ENCODE measurements at regions not wholly inside any gene's neighbourhood (a gene's known extent, or its start where the extent isn't known, plus 50 kb on each side); places are given as distances from the start of the nearest gene placed in this dataset.

- TF ChIP-seq JUN (CRISPR knock-in tag; IDR thresholded peaks at IDR 0.05) (no peak), NR2C2 (CRISPR knock-in tag; IDR thresholded peaks at IDR 0.05) (no peak), ZNF138 (CRISPR knock-in tag; conservative IDR thresholded peaks at IDR 0.05) (no peak), MYBL2 (CRISPR knock-in tag; IDR thresholded peaks at IDR 0.05) (no peak)
Measured at GRCh38 chr15:96538491-96538890, 208.0 kb downstream of the NR2F2 start.

Measured in WTC11 (cell line).